Stomach smooth muscle (tissue), 2 donors: ENCODE measurements at regions not wholly inside any gene's neighbourhood (a gene's known extent, or its start where the extent isn't known, plus 50 kb on each side); places are given as distances from the start of the nearest gene placed in this dataset.

Source experiments
- H3K27ac ChIP-seq: one replicate; pipeline ENCODE4 v1.7.0; 2013; ENCODE audit warnings: mild to moderate bottlenecking, low read length, inconsistent platforms
- H3K27me3 ChIP-seq, 2 donors: one replicate each; pipeline ENCODE4 v1.7.0; 2013; ENCODE audit warnings: low read length in 2 of 2; ENCODE audit not compliant: insufficient read depth in 2 of 2, control insufficient read depth in 1 of 2
- H3K36me3 ChIP-seq, 2 donors: one replicate each; pipeline ENCODE4 v1.7.0; 2013; ENCODE audit warnings: low read length in 2 of 2; ENCODE audit not compliant: control insufficient read depth in 2 of 2, insufficient read depth in 2 of 2
- H3K4me1 ChIP-seq: one replicate; pipeline ENCODE4 v1.7.0; 2013; ENCODE audit warnings: low read length; ENCODE audit not compliant: control insufficient read depth, insufficient read depth
- H3K4me3 ChIP-seq, 2 donors: one replicate each; pipeline ENCODE4 v1.7.0; 2013; ENCODE audit warnings: low read length in 2 of 2
- H3K9ac ChIP-seq, 2 donors: one replicate each; pipeline ENCODE4 v1.7.0; 2013; ENCODE audit warnings: low read length in 2 of 2, mild to moderate bottlenecking in 1 of 2
- H3K9me3 ChIP-seq, 2 donors: one replicate each; pipeline ENCODE4 v1.7.0; 2013; ENCODE audit warnings: low read length in 2 of 2; ENCODE audit not compliant: control insufficient read depth in 2 of 2
- donor health status: healthy.
- donor health status: Pancreatic carcinoma.

- Histone ChIP-seq H3K36me3 (no peaks in the 10 kb centered on the region), H3K4me1 (no peaks in the 10 kb centered on the region), H3K27ac (no peak overlapping the region), H3K9me3 (no peaks in the 10 kb centered on the region), H3K9ac (no peak overlapping the region), H3K4me3 (no peak overlapping the region), H3K27me3 (no peaks in the 10 kb centered on the region)
Measured at GRCh38 chr13:67299072-67299635, 69.0 kb upstream of the PCDH9 start.

GRCh38 chr13:67298297-67298696 lies 68.2 kb upstream of the PCDH9 start:
- Histone ChIP-seq H3K4me3 (no peak overlapping the region), H3K4me1 (no peaks in the 10 kb centered on the region), H3K36me3 (no peaks in the 10 kb centered on the region), H3K9me3 (no peaks in the 10 kb centered on the region), H3K9ac (no peak overlapping the region), H3K27ac (no peak overlapping the region), H3K27me3 (no peaks in the 10 kb centered on the region)

GRCh38 chr13:67296511-67296910 lies 66.4 kb upstream of the PCDH9 start:
- no peak overlapping the region for H3K4me3 ChIP-seq
- no peaks in the 10 kb centered on the region for H3K27me3 ChIP-seq
- H3K36me3 ChIP-seq: no peaks in the 10 kb centered on the region
- H3K9me3 ChIP-seq: no peaks in the 10 kb centered on the region
- H3K9ac ChIP-seq: no peak overlapping the region
- H3K27ac ChIP-seq: no peak overlapping the region
- H3K4me1 ChIP-seq: no peaks in the 10 kb centered on the region

GRCh38 chr13:67292886-67293285 lies 62.8 kb upstream of the PCDH9 start:
- H3K27ac ChIP-seq: no peak overlapping the region
- H3K9ac ChIP-seq: no peak overlapping the region
- H3K36me3 ChIP-seq: no peaks in the 10 kb centered on the region
- H3K27me3 ChIP-seq: no peaks in the 10 kb centered on the region
- no peak overlapping the region for H3K4me3 ChIP-seq
- no peaks in the 10 kb centered on the region for H3K4me1 ChIP-seq
- H3K9me3 ChIP-seq: no peaks in the 10 kb centered on the region

- no peaks in the 10 kb centered on the region for H3K9me3 ChIP-seq
- no peaks in the 10 kb centered on the region for H3K36me3 ChIP-seq
- H3K27me3 ChIP-seq: no peaks in the 10 kb centered on the region
- H3K4me3 ChIP-seq: no peak overlapping the region
- H3K9ac ChIP-seq: no peak overlapping the region
- H3K27ac ChIP-seq: no peak overlapping the region
- no peaks in the 10 kb centered on the region for H3K4me1 ChIP-seq
Measured at GRCh38 chr13:67285611-67286010, 55.5 kb upstream of the PCDH9 start.

GRCh38 chr13:67283637-67284036 lies 53.5 kb upstream of the PCDH9 start:
- H3K27me3 ChIP-seq: no peaks in the 10 kb centered on the region
- no peaks in the 10 kb centered on the region for H3K36me3 ChIP-seq
- H3K4me3 ChIP-seq: no peak overlapping the region
- no peaks in the 10 kb centered on the region for H3K9me3 ChIP-seq
- H3K4me1 ChIP-seq: no peaks in the 10 kb centered on the region
- no peak overlapping the region for H3K9ac ChIP-seq
- no peak overlapping the region for H3K27ac ChIP-seq

GRCh38 chr13:67281466-67281865 lies 51.3 kb upstream of the PCDH9 start:
- H3K27ac ChIP-seq: no peak overlapping the region
- no peaks in the 10 kb centered on the region for H3K27me3 ChIP-seq
- no peak overlapping the region for H3K9ac ChIP-seq
- H3K36me3 ChIP-seq: no peaks in the 10 kb centered on the region
- H3K4me3 ChIP-seq: no peak overlapping the region
- H3K9me3 ChIP-seq: no peaks in the 10 kb centered on the region
- H3K4me1 ChIP-seq: no peaks in the 10 kb centered on the region
